Liver (tissue), 7 donors: ENCODE measurements at regions not wholly inside any gene's neighbourhood (a gene's known extent, or its start where the extent isn't known, plus 50 kb on each side); places are given as distances from the start of the nearest gene placed in this dataset.

Experiments
- DNase-seq: peaks from one replicate; pipeline ENCODE4 v3.0.0-alpha.2; 2017; ENCODE audit warnings: low spot score
- H3K27ac ChIP-seq, 2 donors: one replicate each; pipeline ENCODE4 v1.7.0; 2013; ENCODE audit warnings: inconsistent platforms in 2 of 2, low read length in 2 of 2, control low read depth in 1 of 2, low read depth in 1 of 2, mild to moderate bottlenecking in 1 of 2
- H3K27me3 ChIP-seq, 4 donors: one replicate each; pipeline versions ENCODE4 v1.6.1 to v1.7.0; 2013; ENCODE audit warnings: low read length in 3 of 4, inconsistent platforms in 1 of 4, mild to moderate bottlenecking in 1 of 4, moderate library complexity in 1 of 4; ENCODE audit not compliant: control insufficient read depth in 4 of 4, insufficient read depth in 4 of 4
- H3K36me3 ChIP-seq, 4 donors: one replicate each; pipeline versions ENCODE4 v1.6.1 to v1.7.0; 2013; ENCODE audit warnings: low read length in 3 of 4, mild to moderate bottlenecking in 3 of 4, low read depth in 1 of 4, moderate library complexity in 1 of 4; ENCODE audit not compliant: control insufficient read depth in 4 of 4, insufficient read depth in 3 of 4
- H3K4me1 ChIP-seq, 4 donors: one replicate each; pipeline versions ENCODE4 v1.6.1 to v1.7.0; 2013; ENCODE audit warnings: low read length in 3 of 4, mild to moderate bottlenecking in 3 of 4, moderate library complexity in 1 of 4; ENCODE audit not compliant: control insufficient read depth in 4 of 4, insufficient read depth in 4 of 4
- H3K4me3 ChIP-seq, 3 donors: one replicate each; pipeline versions ENCODE4 v1.6.1 to v1.7.0; 2013; ENCODE audit warnings: low read length in 3 of 3, control low read depth in 1 of 3, low read depth in 1 of 3, mild to moderate bottlenecking in 1 of 3
- H3K9ac ChIP-seq, 2 donors: one replicate each; pipeline ENCODE4 v1.7.0; 2013; ENCODE audit warnings: low read length in 2 of 2, mild to moderate bottlenecking in 2 of 2, moderate library complexity in 2 of 2, control low read depth in 1 of 2, low read depth in 1 of 2
- H3K9me3 ChIP-seq, 4 donors: one replicate each; pipeline versions ENCODE4 v1.6.1 to v1.7.0; 2013; ENCODE audit warnings: low read length in 3 of 4; ENCODE audit not compliant: control insufficient read depth in 4 of 4
- EGR1 ChIP-seq, 2 donors: IDR thresholded peaks; 2 replicates each; pipeline ENCODE4 v1.6.1; 2016 to 2018; ENCODE audit warnings: antibody characterized with exemption in 2 of 2, low read depth in 2 of 2
- FOXA1 ChIP-seq: IDR thresholded peaks from 2 replicates; pipeline ENCODE4 v1.6.1; 2016; ENCODE audit warnings: antibody characterized with exemption
- FOXA2 ChIP-seq: IDR thresholded peaks from 2 replicates; pipeline ENCODE4 v1.6.1; 2016; ENCODE audit warnings: antibody characterized with exemption
- HNF4A ChIP-seq, 2 donors: conservative IDR thresholded peaks; 2 replicates each; pipeline ENCODE4 v1.6.1; 2016; ENCODE audit warnings: antibody characterized with exemption in 2 of 2, mild to moderate bottlenecking in 2 of 2
- JUND ChIP-seq, 2 donors: IDR thresholded peaks; 2 replicates each; pipeline ENCODE4 v1.6.1; 2016; ENCODE audit warnings: antibody characterized with exemption in 2 of 2
- RAD21 ChIP-seq, 2 donors: IDR thresholded peaks; 2 replicates each; pipeline ENCODE4 v1.6.1; 2016; ENCODE audit warnings: antibody characterized with exemption in 2 of 2, mild to moderate bottlenecking in 2 of 2
- REST ChIP-seq: IDR thresholded peaks from 2 replicates; pipeline ENCODE4 v1.6.1; 2016; ENCODE audit warnings: antibody characterized with exemption, mild to moderate bottlenecking
- YY1 ChIP-seq: IDR thresholded peaks from 2 replicates; pipeline ENCODE4 v1.6.1; 2016; ENCODE audit warnings: antibody characterized with exemption, mild to moderate bottlenecking
- ZBTB33 ChIP-seq: IDR thresholded peaks from 2 replicates; pipeline ENCODE4 v1.6.1; 2016; ENCODE audit warnings: antibody characterized with exemption
- WGBS: extraction: QIAGEN DNeasy Blood & Tissue Kit; methylation state at CpG from one replicate; pipeline ENCODE4 v1.1.7; 2013; 5-methylcytosine and 5-hydroxymethylcytosine counted together
- donor health status: healthy.
- donor health status: healthy.
- donor health status: healthy.
- donor health status: healthy.

GRCh38 chr6:134703206-134703605, 246.7 kb downstream of the ALDH8A1 start:
- H3K4me3 ChIP-seq, result no peak overlapping the region
- H3K9ac ChIP-seq, result no peak overlapping the region
- H3K27ac ChIP-seq, result no peak overlapping the region
- DNase-seq, result no peak
- H3K4me1 ChIP-seq, result peaks cover 0 to 10% (median 4%) of the 10 kb centered on the region in 4 donors
- no peak for TF ChIP-seq HNF4A (conservative IDR thresholded peaks at IDR 0.05)
- no peak for TF ChIP-seq ZBTB33
- no peak for TF ChIP-seq FOXA2
- no peak for TF ChIP-seq RAD21 (IDR thresholded peaks at IDR 0.05)
- no peaks in the 10 kb centered on the region for H3K27me3 ChIP-seq
- H3K9me3 ChIP-seq, result no peaks in the 10 kb centered on the region
- no peaks in the 10 kb centered on the region for H3K36me3 ChIP-seq

- DNase-seq, result no peak
- no peak overlapping the region for H3K9ac ChIP-seq
- H3K9me3 ChIP-seq, result no peaks in the 10 kb centered on the region
- peaks cover 0 to 3% (median 0%) of the 10 kb centered on the region in 4 donors for H3K4me1 ChIP-seq
- H3K36me3 ChIP-seq, result no peaks in the 10 kb centered on the region
- no peaks in the 10 kb centered on the region for H3K27me3 ChIP-seq
- no peak for TF ChIP-seq HNF4A (conservative IDR thresholded peaks at IDR 0.05)
- no peak for TF ChIP-seq EGR1 (IDR thresholded peaks at IDR 0.05; ENCODE audit: low read depth in 2 of 2)
- no peak for TF ChIP-seq ZBTB33
- TF ChIP-seq YY1, result no peak
- no peak for TF ChIP-seq FOXA1
- TF ChIP-seq REST, result no peak
- 94% methylated on average over 3 of the region's 3 CpGs for WGBS
- H3K4me3 ChIP-seq, result no peak overlapping the region
- H3K27ac ChIP-seq, result no peak overlapping the region
Observed at GRCh38 chr6:134702279-134702678, 247.6 kb downstream of the ALDH8A1 start.

- no peak overlapping the region for H3K9ac ChIP-seq
- no peak for DNase-seq
- no peak overlapping the region for H3K27ac ChIP-seq
- no peaks in the 10 kb centered on the region for H3K27me3 ChIP-seq
- no peaks in the 10 kb centered on the region for H3K4me1 ChIP-seq
- H3K36me3 ChIP-seq, result no peaks in the 10 kb centered on the region
- WGBS, result 100% methylated on average over 1 of the region's 1 CpG
- no peak for TF ChIP-seq JUND (IDR thresholded peaks at IDR 0.05)
- H3K4me3 ChIP-seq, result no peak overlapping the region
- no peaks in the 10 kb centered on the region for H3K9me3 ChIP-seq
Observed at GRCh38 chr6:134701301-134701700, 248.6 kb downstream of the ALDH8A1 start.
